ENCODE measurements at regions not wholly inside any gene's neighbourhood (a gene's known extent, or its start where the extent isn't known, plus 50 kb on each side); places are given as distances from the start of the nearest gene placed in this dataset.

DNA sequence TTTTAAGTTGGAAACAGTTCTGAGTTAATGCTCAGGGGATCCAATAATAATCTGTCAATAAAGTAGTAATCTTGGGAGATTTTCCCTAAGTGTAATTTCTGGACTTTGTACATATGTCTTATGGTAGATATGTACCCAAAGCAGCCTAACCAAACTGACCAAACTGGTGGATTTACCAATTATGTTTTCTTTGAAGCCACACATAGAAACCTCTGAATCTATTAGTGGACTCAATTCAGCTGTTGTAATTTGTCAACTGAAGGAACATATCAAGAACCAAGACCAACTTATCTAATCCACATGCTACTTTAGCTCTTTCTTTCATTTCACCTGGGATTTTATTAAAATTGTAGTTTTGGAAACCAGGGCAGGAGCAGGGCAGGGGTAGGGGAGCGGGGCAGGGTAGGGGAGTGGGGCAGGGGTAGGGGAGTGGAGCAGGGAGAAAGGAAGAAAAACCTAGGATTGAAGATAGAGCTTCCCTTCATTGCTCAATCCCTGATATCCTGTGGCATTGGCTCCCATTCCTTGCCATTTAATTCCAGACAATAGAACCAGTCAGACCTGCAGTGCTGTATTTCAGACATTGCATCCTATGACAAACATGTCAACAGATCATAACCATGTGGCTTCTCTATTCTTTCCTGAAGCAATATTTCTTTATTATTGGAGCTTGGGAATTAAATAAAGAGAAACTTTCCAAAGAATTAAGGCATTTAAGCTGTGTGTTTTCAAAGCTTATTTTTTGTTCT lies 101.8 kb downstream of the NFKBIZ start:
- H3K27me3 ChIP-seq (ENCODE audit: control insufficient read depth, insufficient read depth, low read length) = no peaks in the 10 kb centered on the region
- no peaks in the 10 kb centered on the region for H3K9me3 ChIP-seq (ENCODE audit: control insufficient read depth, insufficient read depth, low read depth, low read length)
- no peaks in the 10 kb centered on the region for H3K36me3 ChIP-seq (ENCODE audit: control insufficient read depth, insufficient read depth, low read length)
- H3K9ac ChIP-seq (ENCODE audit: low read length) = no peak overlapping the region
- H3K4me1 ChIP-seq (ENCODE audit: control insufficient read depth, insufficient read depth, low read length) = no peaks in the 10 kb centered on the region
- no peak overlapping the region for H3K4me3 ChIP-seq (ENCODE audit: low read depth, low read length)
- no peak overlapping the region for H3K27ac ChIP-seq (ENCODE audit: low read depth, low read length)

DNA sequence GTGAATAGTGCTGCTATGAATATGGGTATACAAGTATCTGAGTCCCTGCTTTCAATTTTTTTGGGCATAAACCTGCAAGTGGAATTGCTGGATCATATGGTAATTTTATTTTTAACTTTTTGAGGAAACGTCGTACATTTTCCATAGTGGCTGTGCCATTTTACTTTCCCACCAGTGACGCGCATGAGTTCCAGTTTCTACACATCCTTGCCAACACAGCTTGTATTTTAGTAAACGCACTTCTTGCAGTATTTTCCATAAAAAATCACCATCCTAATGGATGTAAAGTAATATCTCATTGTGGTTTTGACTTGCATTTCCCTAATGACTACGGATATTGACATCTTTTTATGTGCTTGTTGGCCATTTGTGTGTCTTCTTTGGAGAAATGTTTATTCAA lies 105.0 kb downstream of the NFKBIZ start:
- no peaks in the 10 kb centered on the region for H3K27me3 ChIP-seq (ENCODE audit: control insufficient read depth, insufficient read depth, low read length)
- H3K9me3 ChIP-seq (ENCODE audit: control insufficient read depth, insufficient read depth, low read depth, low read length) = no peaks in the 10 kb centered on the region
- no peaks in the 10 kb centered on the region for H3K36me3 ChIP-seq (ENCODE audit: control insufficient read depth, insufficient read depth, low read length)
- no peak overlapping the region for H3K9ac ChIP-seq (ENCODE audit: low read length)
- H3K4me1 ChIP-seq (ENCODE audit: control insufficient read depth, insufficient read depth, low read length) = no peaks in the 10 kb centered on the region
- no peak overlapping the region for H3K4me3 ChIP-seq (ENCODE audit: low read depth, low read length)
- H3K27ac ChIP-seq (ENCODE audit: low read depth, low read length) = no peak overlapping the region

DNA sequence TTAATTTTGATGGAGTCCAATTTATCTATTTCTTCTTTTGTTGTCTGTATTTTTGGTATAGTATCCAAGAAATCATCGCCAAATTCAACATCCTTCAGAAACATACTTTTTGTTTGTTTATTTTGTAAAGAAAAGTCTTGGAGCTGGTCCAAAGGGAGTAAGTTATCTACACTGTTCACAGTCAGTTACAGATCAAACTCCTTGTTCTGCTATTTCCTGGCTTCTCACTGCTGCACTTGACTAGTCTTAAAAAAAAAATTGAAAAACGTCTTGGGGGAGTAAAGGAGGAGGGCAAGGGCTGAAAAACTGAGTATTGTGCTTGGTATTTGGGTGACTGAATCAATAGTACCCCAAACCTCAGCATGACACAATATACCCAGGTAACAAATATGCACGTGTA lies 105.6 kb downstream of the NFKBIZ start:
- Histone ChIP-seq H3K36me3 (ENCODE audit: control insufficient read depth, insufficient read depth, low read length) (no peaks in the 10 kb centered on the region), H3K4me3 (ENCODE audit: low read depth, low read length) (no peak overlapping the region), H3K9me3 (ENCODE audit: control insufficient read depth, insufficient read depth, low read depth, low read length) (no peaks in the 10 kb centered on the region), H3K27me3 (ENCODE audit: control insufficient read depth, insufficient read depth, low read length) (no peaks in the 10 kb centered on the region), H3K9ac (ENCODE audit: low read length) (no peak overlapping the region), H3K4me1 (ENCODE audit: control insufficient read depth, insufficient read depth, low read length) (no peaks in the 10 kb centered on the region), H3K27ac (ENCODE audit: low read depth, low read length) (no peak overlapping the region)

- Histone ChIP-seq H3K36me3 (ENCODE audit: control insufficient read depth, insufficient read depth, low read length) (no peaks in the 10 kb centered on the region), H3K4me3 (ENCODE audit: low read depth, low read length) (no peak overlapping the region), H3K9me3 (ENCODE audit: control insufficient read depth, insufficient read depth, low read depth, low read length) (no peaks in the 10 kb centered on the region), H3K9ac (ENCODE audit: low read length) (no peak overlapping the region), H3K27me3 (ENCODE audit: control insufficient read depth, insufficient read depth, low read length) (no peaks in the 10 kb centered on the region), H3K4me1 (ENCODE audit: control insufficient read depth, insufficient read depth, low read length) (no peaks in the 10 kb centered on the region), H3K27ac (ENCODE audit: low read depth, low read length) (no peak overlapping the region)
Measured at GRCh38 chr3:101962055-101962454, 112.7 kb downstream of the NFKBIZ start.

- Histone ChIP-seq H3K9ac (ENCODE audit: low read length) (no peak overlapping the region), H3K4me3 (ENCODE audit: low read depth, low read length) (no peak overlapping the region), H3K9me3 (ENCODE audit: control insufficient read depth, insufficient read depth, low read depth, low read length) (no peaks in the 10 kb centered on the region), H3K27me3 (ENCODE audit: control insufficient read depth, insufficient read depth, low read length) (no peaks in the 10 kb centered on the region), H3K4me1 (ENCODE audit: control insufficient read depth, insufficient read depth, low read length) (no peaks in the 10 kb centered on the region), H3K27ac (ENCODE audit: low read depth, low read length) (no peak overlapping the region), H3K36me3 (ENCODE audit: control insufficient read depth, insufficient read depth, low read length) (no peaks in the 10 kb centered on the region)
Measured at GRCh38 chr3:101963902-101964362, 114.6 kb downstream of the NFKBIZ start.

GRCh38 chr3:101964861-101965260 lies 115.5 kb downstream of the NFKBIZ start:
- Histone ChIP-seq H3K9ac (ENCODE audit: low read length) (no peak overlapping the region), H3K4me3 (ENCODE audit: low read depth, low read length) (no peak overlapping the region), H3K27ac (ENCODE audit: low read depth, low read length) (no peak overlapping the region), H3K27me3 (ENCODE audit: control insufficient read depth, insufficient read depth, low read length) (no peaks in the 10 kb centered on the region), H3K4me1 (ENCODE audit: control insufficient read depth, insufficient read depth, low read length) (no peaks in the 10 kb centered on the region), H3K36me3 (ENCODE audit: control insufficient read depth, insufficient read depth, low read length) (no peaks in the 10 kb centered on the region), H3K9me3 (ENCODE audit: control insufficient read depth, insufficient read depth, low read depth, low read length) (no peaks in the 10 kb centered on the region)

DNA sequence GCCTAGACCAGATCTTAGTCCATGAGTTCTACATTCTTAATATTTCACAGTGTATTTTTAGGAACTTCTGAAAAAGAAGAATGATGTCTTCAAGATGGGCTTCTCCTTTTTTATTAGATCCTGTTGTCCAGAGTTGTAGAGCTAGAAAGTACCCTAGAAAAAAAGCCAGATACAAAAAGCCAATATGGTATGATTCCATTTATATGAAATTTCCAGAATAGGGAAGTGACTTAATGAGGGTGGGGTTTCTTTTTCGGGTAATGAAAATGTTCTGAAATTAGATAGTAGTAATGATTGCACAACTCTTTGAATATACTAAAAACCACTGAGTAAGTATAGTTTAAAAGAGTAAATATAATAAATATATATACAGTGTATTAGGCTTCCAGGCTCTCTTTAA lies 116.9 kb downstream of the NFKBIZ start:
- H3K36me3 ChIP-seq (ENCODE audit: control insufficient read depth, insufficient read depth, low read length) = no peaks in the 10 kb centered on the region

DNA sequence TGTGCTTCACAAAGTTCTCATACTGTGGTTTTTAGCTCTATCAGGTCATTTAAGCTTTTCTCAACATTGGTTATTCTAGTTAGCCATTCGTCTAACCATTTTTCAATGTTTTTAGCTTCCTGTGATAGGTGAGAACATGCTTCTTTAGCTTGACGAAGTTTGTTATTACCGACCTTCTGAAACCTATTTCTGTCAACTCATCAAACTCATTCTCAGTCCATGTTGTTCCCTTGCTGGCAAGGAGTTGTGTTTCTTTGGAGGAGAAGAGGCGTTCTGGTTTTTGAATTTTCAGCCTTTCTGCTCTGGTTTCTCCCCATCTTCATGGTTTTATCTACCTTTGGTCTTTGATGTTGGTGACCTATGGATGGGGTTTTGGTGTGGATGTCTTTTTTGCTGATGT lies 120.9 kb downstream of the NFKBIZ start:
- no peaks in the 10 kb centered on the region for H3K9me3 ChIP-seq (ENCODE audit: control insufficient read depth, insufficient read depth, low read depth, low read length)

More for the DNA sequence above, 116.9 kb downstream of the NFKBIZ start:
- Histone ChIP-seq H3K4me1 (ENCODE audit: control insufficient read depth, insufficient read depth, low read length) (no peaks in the 10 kb centered on the region), H3K27ac (ENCODE audit: low read depth, low read length) (no peak overlapping the region), H3K4me3 (ENCODE audit: low read depth, low read length) (no peak overlapping the region), H3K9me3 (ENCODE audit: control insufficient read depth, insufficient read depth, low read depth, low read length) (no peaks in the 10 kb centered on the region), H3K9ac (ENCODE audit: low read length) (no peak overlapping the region), H3K27me3 (ENCODE audit: control insufficient read depth, insufficient read depth, low read length) (no peaks in the 10 kb centered on the region)

GRCh38 chr3:101970905-101971304 lies 121.6 kb downstream of the NFKBIZ start:
- no peak overlapping the region for H3K27ac ChIP-seq (ENCODE audit: low read depth, low read length)
- no peaks in the 10 kb centered on the region for H3K4me1 ChIP-seq (ENCODE audit: control insufficient read depth, insufficient read depth, low read length)

More for the DNA sequence above, 120.9 kb downstream of the NFKBIZ start:
- Histone ChIP-seq H3K36me3 (ENCODE audit: control insufficient read depth, insufficient read depth, low read length) (no peaks in the 10 kb centered on the region), H3K9ac (ENCODE audit: low read length) (no peak overlapping the region), H3K27me3 (ENCODE audit: control insufficient read depth, insufficient read depth, low read length) (no peaks in the 10 kb centered on the region), H3K4me1 (ENCODE audit: control insufficient read depth, insufficient read depth, low read length) (no peaks in the 10 kb centered on the region), H3K27ac (ENCODE audit: low read depth, low read length) (no peak overlapping the region), H3K4me3 (ENCODE audit: low read depth, low read length) (no peak overlapping the region)

GRCh38 chr3:101972430-101973162 lies 123.3 kb downstream of the NFKBIZ start:
- no peaks in the 10 kb centered on the region for H3K27me3 ChIP-seq (ENCODE audit: control insufficient read depth, insufficient read depth, low read length)
- H3K27ac ChIP-seq (ENCODE audit: low read depth, low read length) = no peak overlapping the region
- H3K9me3 ChIP-seq (ENCODE audit: control insufficient read depth, insufficient read depth, low read depth, low read length) = no peaks in the 10 kb centered on the region
- H3K4me1 ChIP-seq (ENCODE audit: control insufficient read depth, insufficient read depth, low read length) = no peaks in the 10 kb centered on the region
- H3K4me3 ChIP-seq (ENCODE audit: low read depth, low read length) = no peak overlapping the region
- H3K9ac ChIP-seq (ENCODE audit: low read length) = no peak overlapping the region
- H3K36me3 ChIP-seq (ENCODE audit: control insufficient read depth, insufficient read depth, low read length) = no peaks in the 10 kb centered on the region

More at GRCh38 chr3:101970905-101971304, 121.6 kb downstream of the NFKBIZ start:
- Histone ChIP-seq H3K36me3 (ENCODE audit: control insufficient read depth, insufficient read depth, low read length) (no peaks in the 10 kb centered on the region), H3K4me3 (ENCODE audit: low read depth, low read length) (no peak overlapping the region), H3K9ac (ENCODE audit: low read length) (no peak overlapping the region), H3K9me3 (ENCODE audit: control insufficient read depth, insufficient read depth, low read depth, low read length) (no peaks in the 10 kb centered on the region), H3K27me3 (ENCODE audit: control insufficient read depth, insufficient read depth, low read length) (no peaks in the 10 kb centered on the region)

DNA sequence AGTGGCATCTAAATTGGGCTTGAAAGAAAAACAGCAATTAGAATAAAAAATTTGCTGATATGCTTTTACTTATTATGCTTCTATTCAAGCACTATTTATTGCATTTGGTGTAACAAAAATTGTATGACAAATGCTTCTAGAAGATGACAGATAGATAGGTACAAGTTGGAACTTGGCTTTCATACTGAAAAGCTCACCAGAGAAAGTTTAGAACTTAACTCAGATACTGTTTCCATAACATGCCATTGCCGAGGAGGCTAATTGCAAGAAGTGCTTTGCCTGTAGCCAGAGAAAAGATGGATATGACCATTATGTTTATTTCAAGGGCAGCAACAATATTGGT lies 123.8 kb downstream of the NFKBIZ start:
- Histone ChIP-seq H3K4me3 (ENCODE audit: low read depth, low read length) (no peak overlapping the region), H3K36me3 (ENCODE audit: control insufficient read depth, insufficient read depth, low read length) (no peaks in the 10 kb centered on the region), H3K9me3 (ENCODE audit: control insufficient read depth, insufficient read depth, low read depth, low read length) (no peaks in the 10 kb centered on the region), H3K9ac (ENCODE audit: low read length) (no peak overlapping the region), H3K4me1 (ENCODE audit: control insufficient read depth, insufficient read depth, low read length) (no peaks in the 10 kb centered on the region), H3K27me3 (ENCODE audit: control insufficient read depth, insufficient read depth, low read length) (no peaks in the 10 kb centered on the region), H3K27ac (ENCODE audit: low read depth, low read length) (no peak overlapping the region)
